ENCODE measurements at regions not wholly inside any gene's neighbourhood (a gene's known extent, or its start where the extent isn't known, plus 50 kb on each side); places are given as distances from the start of the nearest gene placed in this dataset.

DNA sequence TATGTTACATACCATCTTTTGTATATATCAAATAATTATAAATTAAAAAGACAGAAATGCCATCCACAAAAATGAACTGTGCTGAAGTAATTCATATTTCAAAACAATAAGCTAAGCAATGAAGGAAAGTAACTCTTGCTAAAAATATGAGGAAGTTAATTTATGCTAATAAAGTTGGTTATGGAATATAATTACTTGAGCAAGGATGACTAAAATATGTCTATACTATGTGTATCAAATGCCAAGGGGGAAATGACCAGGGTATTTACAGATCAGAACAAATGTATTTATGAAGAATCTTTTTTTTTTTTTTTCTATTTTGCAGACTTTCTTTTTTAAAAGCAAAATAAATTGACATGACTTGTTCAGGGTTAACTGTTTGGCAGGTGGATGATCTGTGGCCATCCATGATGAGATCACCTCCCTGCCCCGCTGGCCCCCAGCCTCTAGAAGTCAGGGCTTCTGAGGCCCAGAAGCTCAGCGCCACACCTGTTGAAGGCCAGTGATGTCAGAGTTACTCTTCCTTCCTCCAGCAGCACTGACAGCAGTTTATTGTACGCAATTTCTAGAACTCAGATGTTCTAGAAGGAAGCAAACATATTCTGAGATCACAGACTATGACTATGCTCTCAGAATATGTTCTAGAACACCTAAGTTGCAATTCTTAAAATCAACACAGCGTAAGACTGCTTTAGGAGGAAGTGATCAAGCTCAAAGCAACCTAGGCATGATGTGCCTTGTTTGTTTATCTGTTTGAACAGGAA, 196.1 kb upstream of the KLF14 start:
- no peak for DNase-seq (ENCODE audit: low read depth, low spot score)

DNA sequence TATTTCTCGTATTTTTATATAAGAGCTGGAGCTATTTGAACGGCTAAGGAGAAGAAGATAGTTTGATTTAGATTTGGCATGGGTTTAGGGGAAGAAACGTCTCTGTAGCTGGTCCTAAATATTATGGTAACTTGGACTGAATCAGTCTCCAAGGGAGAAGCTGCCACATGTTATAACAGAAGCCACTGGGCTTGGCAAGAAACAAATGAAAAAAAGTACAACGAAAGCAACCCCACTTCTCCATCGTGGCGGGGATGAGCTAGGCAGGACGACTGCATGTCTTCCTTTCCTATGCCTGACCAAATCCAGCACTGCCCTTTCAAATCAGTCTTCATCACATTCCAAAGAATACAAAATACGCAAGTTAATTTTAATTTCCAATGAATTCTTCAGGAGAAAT, 196.7 kb upstream of the KLF14 start:
- no peak for DNase-seq (ENCODE audit: low read depth, low spot score)

DNA sequence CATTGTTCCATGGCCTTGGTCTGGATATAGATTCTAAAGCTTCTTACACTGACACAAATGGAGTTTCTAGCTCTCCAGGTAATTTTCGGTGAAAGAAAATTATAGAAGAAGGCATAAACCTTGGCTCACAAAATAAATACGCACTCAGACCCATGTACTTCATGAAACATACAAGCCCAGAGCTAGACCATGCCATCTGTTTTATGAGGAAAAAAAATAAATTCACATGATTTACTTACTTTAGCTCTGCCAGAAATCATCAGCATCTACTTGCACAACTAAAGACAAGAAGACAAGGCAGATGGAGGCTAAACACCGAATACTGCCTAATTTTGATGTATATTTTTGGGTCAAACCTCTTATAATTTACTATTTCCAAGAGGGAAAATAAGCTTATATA, 197.4 kb upstream of the KLF14 start:
- no peak for DNase-seq (ENCODE audit: low read depth, low spot score)

DNA sequence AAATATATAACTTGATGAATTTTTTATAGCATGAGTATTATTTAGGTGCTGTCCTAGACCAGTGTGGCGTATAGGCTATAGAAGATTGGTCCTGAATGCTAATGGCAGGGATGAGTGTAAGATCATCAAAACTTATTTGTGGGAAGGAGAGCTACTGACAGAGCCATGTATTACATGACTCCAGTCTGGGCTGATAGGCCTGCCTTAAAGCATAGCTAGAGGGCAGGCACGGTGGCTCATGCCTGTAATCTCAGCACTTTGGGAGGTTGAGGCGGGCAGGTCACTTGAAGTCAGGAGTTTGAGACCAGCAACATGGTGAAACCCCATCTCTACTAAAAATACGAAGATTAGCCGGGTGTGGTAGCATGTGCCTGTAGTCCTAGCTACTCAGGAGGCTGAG, 198.1 kb upstream of the KLF14 start:
- no peak for DNase-seq (ENCODE audit: low read depth, low spot score)

DNA sequence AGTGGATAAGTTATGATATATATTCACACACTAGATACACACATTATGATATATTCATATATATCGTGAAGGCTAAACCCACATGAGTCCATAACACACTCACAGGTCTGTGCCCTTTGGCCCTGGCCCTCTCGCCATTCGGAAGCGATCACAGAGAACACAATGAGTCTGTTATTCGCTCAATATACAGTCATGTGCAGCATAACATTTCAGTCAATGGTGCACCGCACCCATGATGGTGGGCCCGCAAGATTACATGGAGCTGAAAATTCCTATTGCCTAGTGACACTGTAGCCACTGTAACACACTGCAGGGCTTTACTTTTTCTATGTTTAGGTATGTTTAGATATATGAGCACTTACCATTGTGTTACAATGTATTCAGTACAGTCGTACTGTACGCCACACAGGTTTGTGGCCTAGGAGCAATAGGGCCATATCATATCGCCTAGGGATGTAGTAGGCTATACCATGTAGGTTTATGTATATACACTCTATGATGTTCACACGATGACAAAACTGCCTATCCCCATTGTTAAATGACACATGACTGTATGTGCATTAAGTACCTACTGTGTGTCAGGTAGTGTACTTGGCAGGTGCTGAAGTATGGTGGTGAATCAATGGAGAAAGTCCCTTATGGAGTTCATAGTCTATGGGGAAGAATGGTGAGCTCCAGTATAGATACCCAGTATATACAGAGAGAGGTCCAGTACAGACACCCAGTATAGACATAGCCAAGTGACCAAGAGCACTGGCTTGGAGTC, 198.8 kb upstream of the KLF14 start:
- no peak for DNase-seq (ENCODE audit: low read depth, low spot score)

DNA sequence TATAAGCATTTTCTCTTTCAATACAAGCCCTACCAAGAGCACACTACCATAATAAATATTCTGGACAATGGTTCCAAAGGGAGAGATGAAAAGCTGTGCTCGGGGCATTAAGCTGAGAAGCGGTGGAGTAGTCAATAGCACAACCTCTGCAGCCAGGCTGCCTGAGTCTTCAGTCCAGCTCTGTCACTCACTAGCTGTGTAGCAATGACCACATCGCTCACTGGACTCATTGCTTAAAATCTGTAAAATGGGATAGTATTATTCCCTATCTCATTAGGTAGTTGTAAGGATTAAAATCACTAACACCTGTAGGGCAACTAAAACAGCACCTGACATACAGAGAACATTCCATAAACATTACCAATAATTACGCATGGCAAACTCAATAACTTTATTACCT, 199.9 kb upstream of the KLF14 start:
- DNase-seq (ENCODE audit: low read depth, low spot score) = no peak

DNA sequence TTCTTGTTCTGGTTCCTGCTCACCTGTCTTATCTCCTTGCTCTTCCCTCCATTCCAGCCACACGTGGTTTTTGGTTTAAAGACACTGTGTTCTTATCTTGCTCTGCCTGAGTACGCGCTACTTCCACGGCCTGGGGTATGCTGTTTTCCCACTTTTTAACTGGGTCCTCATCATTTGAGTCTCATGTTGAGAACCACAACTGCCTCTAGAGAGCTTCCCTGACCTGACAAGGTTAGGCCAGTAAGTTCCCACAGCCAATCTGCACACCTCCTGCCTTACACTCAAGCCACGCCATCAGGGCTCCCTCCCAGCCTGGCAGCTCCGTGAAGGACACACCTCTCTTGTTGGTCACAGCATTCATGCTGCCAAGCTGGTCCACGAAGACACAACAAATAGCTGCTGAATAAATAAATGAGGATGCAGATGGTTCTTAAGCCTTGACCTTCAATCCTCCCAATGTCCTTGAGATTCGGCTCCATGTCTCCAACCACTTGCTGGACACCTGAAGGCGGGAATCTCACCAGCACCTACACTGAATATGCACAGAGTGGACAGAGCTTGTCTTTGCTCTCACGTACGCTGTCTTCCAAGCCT, 201.7 kb upstream of the KLF14 start:
- no peak for DNase-seq (ENCODE audit: low read depth, low spot score)

DNA sequence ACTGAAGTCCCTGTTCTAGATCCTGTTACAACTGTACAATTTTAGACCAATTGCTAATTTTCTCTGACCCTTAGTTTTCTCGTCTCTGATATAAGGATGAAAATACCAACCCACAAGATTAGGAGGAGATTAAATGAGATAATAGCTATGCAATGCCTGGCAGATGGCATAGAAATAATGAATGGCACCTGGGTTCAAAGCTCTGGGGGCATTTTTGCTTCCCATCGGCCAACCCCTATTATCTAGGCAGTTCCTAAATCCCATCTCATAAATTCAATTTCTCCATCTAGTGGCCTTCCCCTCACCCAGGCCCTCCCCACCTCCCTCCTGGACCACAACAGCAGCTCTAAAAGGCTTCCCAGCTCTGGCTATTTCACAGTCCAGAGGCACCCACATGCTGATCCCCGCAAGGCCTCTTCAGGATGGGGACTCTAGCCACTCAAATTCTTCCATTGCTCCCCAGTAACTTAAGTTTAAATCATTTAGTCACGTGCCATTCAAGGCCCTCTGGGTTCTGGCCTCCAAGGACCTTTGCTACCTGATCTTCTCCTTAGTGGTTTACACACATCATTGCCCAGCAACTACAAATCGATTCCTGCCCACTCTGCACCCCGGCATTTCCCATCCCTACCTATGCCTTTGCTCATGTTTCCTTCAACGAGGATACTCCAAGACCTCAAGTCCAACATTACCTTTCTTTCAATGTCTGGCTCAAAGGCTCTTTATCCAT, 202.4 kb upstream of the KLF14 start:
- DNase-seq (ENCODE audit: low read depth, low spot score) = no peak

DNA sequence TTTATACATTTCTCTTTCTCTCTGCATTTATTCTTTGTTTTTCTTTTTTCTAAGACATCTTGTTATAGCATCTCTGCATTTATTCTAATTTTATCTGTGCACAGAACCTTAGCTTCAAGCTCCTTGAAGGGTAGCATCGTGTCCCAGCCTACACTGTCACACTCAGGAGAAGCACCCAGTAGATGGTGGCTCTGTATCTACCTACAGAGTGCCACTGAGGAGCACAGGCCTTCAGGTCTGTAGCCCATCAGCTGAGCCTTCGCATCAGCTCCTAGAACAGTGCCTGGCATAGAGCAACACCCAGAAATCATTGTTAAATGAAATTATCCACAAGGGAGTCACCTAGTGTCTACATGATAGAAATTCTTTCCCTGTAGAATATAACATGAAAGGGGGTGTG, 203.0 kb upstream of the KLF14 start:
- DNase-seq (ENCODE audit: low read depth, low spot score) = no peak

DNA sequence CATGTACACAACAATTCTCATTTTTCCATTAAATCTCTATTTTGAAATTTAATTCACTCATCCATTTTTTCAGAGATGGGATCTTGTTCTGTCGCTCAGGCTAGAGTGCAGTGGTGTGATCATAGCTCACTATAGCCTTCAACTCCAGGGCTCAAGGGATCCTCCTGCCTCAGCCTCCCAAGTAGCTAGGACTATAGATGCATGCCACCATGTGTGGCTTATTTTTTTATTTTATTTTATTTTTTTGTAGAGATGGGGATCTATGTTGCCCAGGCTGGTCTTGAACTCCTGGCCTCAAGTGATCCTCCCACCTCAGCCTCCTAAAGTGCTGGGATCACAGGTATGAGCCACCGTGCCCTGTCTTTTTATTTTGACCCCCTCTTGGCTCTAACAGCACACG, 203.8 kb upstream of the KLF14 start:
- DNase-seq (ENCODE audit: low read depth, low spot score) = no peak

DNA sequence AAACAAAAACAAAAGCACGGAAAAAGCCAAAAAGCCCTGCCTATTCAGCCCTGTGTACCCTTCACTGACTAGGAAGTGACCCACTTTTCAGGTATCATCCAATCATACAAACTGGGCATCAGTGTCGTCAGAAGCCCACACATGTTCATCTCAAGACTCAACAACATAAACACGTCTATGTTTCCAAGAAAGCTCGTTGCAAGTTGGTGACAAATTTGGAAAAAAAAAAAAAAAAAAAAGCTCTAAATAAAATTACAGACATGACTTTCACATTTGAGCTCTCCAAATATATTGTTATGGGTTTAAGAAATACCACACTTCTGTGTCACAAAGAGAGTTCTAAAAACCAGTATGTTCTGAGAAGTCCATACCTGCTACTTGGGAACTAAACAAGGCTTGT, 204.7 kb upstream of the KLF14 start:
- DNase-seq (ENCODE audit: low read depth, low spot score) = no peak

DNA sequence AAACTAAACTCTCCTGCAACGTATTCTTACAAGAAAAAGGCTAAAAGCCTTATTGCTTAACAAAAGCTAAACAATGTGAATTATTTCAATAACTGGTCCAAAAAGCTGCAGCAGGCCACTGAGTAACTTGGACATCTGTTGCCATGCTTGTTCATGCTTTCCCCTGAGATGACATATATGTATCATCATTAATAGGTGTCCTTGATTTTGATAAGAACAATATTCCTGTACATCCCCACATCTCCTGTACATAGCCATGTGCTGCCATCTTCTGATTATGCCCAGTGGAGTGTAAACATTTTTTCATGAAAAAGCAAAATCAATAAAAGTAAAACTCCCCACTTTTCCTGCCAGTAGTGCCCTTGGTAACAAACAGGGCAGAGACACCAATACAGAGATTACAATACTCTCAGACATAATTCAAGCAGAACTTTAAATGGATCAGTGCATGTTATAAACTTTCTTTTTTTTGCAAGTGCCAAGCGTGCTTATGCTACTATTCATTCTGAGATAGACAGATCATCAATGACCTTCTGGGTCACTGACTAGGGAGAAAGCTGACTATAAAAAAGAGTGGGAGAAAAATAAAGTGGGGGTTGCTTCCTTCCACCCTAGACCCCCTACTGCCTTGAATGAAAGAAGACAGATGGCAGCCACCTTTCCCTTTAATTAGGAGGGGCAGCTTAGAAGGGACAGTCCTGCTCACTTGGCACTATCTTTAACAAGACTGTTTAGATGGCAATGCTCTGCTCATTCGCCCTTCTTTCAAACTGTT, 205.5 kb upstream of the KLF14 start:
- no peak for DNase-seq (ENCODE audit: low read depth, low spot score)

DNA sequence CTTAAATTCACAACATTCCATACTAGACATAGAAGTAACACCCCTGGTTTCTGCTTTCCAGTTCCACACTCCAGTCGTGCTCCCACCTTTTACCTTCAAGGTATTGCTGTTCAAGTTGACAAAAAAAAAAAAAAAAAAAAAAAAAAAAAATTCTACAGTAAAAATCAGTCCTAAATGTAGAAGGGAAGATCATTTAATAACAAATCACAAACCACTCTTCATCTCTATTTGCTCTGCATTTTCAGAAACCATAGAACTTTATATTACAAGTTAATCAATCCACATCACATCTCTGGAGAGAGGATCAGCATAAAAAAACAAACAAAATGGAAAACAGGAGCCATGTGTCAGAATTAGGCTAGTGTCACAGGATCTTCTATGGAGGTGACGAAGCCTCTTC, 206.3 kb upstream of the KLF14 start:
- no peak for DNase-seq (ENCODE audit: low read depth, low spot score)

DNA sequence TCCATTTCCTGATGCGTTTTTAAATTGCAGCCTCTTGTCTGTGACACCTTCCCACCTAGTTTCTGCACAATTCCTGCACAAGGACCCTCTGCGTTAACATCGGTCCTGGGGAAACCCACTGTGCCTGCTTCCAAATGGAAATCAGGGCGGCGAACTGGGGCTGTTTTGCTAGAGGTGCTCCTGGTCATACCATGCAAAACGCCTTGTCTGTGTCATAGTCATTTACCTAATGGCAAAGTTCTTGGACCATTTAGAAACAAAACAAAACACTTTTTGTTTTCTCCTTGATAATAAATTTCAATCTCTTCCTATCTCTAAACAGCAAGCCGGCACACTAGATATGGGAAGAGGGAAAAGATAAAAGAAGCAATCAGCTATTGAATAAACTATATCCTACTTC, 206.9 kb upstream of the KLF14 start:
- no peak for DNase-seq (ENCODE audit: low read depth, low spot score)

DNA sequence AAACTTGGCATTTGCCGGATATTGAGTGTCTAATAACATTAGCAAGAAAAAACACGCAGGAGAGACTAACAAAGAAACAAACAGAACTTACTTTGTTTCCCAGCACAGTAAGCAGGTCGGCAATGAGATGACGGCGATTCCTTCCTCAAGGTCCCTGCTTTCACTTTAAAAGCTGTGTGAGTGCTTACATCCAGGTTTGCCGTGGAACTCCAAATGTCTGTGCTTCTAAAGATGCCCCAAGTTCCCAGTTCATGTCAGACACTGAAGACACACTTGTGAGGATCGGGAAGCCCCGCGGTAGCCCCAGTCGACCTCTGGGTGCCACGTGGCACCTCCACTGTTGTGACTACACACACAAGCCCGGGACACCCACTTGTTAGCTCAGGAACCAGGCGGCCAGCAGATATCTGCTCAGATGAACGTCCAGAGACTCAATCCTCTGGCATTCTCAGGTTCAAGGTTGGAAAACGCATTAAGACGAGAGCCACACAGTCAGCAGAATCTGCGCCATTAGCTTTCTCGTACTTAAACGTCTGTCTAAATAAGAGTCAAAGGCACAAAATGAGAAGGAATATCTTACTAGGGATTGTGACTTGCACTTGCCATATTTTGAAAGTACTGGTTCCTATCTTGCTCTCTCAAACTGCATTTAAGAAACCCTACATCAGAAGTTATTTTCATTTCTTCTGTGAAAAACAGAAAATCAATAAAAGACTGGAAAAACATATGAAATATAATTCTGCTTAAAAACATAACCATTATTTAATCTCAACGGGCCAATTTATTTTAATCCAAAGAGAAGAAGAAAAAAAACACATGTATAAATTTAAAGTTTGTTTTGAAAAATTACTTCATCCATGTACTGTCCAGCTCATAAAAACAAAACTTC, 207.6 kb upstream of the KLF14 start:
- no peak for DNase-seq (ENCODE audit: low read depth, low spot score)

DNA sequence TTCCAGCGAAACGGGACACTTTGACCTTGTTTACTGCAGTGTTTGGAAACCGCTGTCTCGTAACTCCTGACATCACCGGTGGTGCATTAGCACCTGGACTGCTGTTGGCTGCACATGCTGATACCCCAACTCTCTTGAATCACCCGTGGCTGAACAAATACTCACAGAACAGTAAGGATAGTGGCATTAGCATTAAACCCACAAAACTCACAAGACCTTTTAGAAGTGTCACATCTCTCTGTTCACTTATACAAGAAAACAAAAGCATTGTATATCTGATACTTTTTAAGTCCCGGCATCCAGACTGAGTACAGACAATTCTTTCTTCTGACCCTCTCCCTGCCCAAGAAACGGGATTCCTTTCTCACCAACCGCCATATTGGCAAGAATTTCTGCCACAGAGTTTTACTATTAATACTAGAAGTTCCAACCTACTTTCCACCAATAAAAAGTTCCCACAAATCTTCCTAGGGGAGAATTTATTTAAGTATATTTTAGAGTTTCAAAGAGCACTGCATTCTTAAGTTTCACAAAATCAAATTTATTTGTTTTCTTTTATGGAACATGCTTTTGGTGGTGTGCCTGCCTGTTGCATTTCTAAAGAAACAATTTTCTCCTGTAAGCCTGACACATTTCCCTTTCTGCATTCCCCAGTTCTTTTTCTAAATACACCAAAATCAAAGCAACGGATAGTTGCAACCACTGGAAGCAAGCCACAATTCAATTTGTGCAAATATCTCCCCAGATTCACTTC, 208.4 kb upstream of the KLF14 start:
- DNase-seq (ENCODE audit: low read depth, low spot score) = no peak

DNA sequence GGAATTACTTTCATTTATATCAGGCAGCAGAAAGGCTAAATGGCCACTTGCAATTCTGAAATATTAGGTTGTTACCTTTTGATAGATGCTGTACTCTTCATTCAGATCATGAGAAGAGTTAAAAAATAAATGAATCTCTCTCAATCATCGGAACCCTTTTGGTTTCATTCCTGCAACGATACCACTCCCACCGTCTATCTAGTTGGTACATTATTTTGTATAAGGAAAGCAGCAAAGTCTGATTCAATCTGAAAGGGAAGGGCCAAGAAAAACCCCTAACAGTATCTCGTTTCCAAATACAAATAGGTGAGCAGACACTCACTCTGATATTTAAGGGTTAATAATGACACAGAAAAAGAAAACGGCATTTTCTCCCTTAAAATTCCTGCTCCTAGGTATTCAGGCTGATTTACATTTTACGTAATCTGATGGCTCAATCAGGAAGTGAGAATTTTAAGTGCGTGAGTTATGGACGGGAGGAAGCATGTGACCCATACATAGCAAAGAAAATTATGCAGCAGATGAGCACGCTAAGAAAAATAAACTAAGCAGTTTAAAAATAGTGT, 209.4 kb upstream of the KLF14 start:
- no peak for DNase-seq (ENCODE audit: low read depth, low spot score)

DNA sequence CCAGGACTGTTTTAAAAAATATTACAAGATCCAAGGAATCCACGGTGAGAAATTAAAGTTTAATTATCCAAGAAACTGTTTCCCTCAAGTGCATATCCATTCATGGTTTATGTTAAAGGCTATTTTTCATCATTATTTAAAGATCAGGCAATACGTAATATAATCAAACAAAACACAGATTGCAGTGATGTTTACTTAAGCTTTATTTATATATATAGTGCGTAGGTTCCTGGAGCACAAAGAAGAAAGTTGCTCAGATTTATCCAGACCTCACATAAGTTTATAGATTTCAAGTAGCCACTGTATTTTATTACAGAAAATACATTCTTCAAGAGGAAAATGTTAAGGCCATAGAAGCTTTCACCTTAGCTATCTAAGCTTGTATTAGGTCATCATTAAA, 210.0 kb upstream of the KLF14 start:
- no peak for DNase-seq (ENCODE audit: low read depth, low spot score)

DNA sequence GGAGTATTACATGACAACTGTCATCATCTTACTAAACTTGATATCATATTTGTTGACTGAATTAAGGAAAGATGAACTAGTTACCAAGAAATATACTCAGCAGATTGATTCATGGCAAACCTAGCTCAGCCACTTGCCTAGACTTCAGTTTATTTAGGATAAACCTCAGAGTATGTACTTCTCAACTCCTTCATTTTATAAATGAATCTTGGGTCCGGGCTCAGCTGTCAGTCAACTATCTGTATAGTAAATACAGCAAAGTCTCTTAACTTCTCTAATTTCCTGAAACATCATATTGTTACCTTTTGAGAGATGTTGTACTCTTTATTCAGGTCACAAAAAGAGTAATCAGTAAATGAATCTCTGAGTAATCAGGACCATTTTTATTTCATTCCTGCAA, 211.0 kb upstream of the KLF14 start:
- no peak for DNase-seq (ENCODE audit: low read depth, low spot score)

Measured in activated naive CD8-positive, alpha-beta T cell treated with anti-CD3 and anti-CD28 coated beads, Interleukin-2, amount 50 U/mL, for 16 hours (primary cell).